Mammary epithelial cell (primary cell): ENCODE measurements at regions not wholly inside any gene's neighbourhood (a gene's known extent, or its start where the extent isn't known, plus 50 kb on each side); places are given as distances from the start of the nearest gene placed in this dataset.

ENCODE experiments used
- CTCF ChIP-seq, 2 donors: IDR thresholded peaks in 1 of 2; conservative IDR thresholded peaks in 1 of 2; 2 replicates each; pipeline ENCODE4 v1.5.1; 2011 to 2012; ENCODE audit warnings: inconsistent platforms in 2 of 2, low read length in 2 of 2, mild to moderate bottlenecking in 2 of 2, control low read depth in 1 of 2, low read depth in 1 of 2; ENCODE audit not compliant: insufficient read depth in 1 of 2; ENCODE audit errors: extremely low read depth in 1 of 2
- EZH2 ChIP-seq: IDR thresholded peaks from 2 replicates; pipeline ENCODE4 v1.6.1; 2012; ENCODE audit warnings: low read length, inconsistent platforms, borderline replicate concordance

GRCh38 chr2:150767991-150768746 lies 280.7 kb upstream of the RND3 start:
- TF ChIP-seq CTCF (conservative IDR thresholded peaks at IDR 0.05 in 1 of 2, IDR thresholded peaks at IDR 0.05 in 1 of 2; ENCODE audit: extremely low read depth in 1 of 2, insufficient read depth in 1 of 2, low read depth in 1 of 2, low read length in 2 of 2) (no peak), EZH2 (no peak)
